NB4 (cell line): ENCODE measurements at regions not wholly inside any gene's neighbourhood (a gene's known extent, or its start where the extent isn't known, plus 50 kb on each side); places are given as distances from the start of the nearest gene placed in this dataset.

Source experiments
- CTCF ChIP-seq: IDR thresholded peaks from one replicate; pipeline ENCODE4 v1.5.1; 2012; ENCODE audit warnings: low read depth, low read length
- MAX ChIP-seq: IDR thresholded peaks from 2 replicates; pipeline ENCODE4 v1.6.1; 2011; ENCODE audit warnings: low read depth, low read length
- POLR2A ChIP-seq: IDR thresholded peaks from 2 replicates; pipeline ENCODE4 v1.6.1; 2011; ENCODE audit warnings: mild to moderate bottlenecking; ENCODE audit not compliant: insufficient read length; ENCODE audit errors: extremely low read depth

- TF ChIP-seq POLR2A (no peak), CTCF (no peak), MAX (no peak)
Measured at GRCh38 chr3:139814646-139815045, 120.3 kb upstream of the CLSTN2 start.
